Coronary artery (tissue), 2 donors: ENCODE measurements at regions not wholly inside any gene's neighbourhood (a gene's known extent, or its start where the extent isn't known, plus 50 kb on each side); places are given as distances from the start of the nearest gene placed in this dataset.

Source experiments
- DNase-seq: peaks from one replicate; pipeline ENCODE4 v3.0.0-alpha.2; 2017; ENCODE audit warnings: low spot score
- H3K27ac ChIP-seq, 2 donors: fragments of 200-600 bp; sonication (generic); one replicate each; pipeline ENCODE4 v1.5.1; 2016 to 2019
- H3K4me3 ChIP-seq: fragments of 200-600 bp; sonication (generic); 2 replicates; pipeline ENCODE4 v1.5.1; 2016; ENCODE audit warnings: mild to moderate bottlenecking, moderate library complexity
- TF ChIP-seq, protein P1 (sequence below): fragments of 200-600 bp; sonication (generic); IDR thresholded peaks from one replicate; pipeline ENCODE4 v1.5.1; 2019; ENCODE audit warnings: antibody characterized with exemption

DNA sequence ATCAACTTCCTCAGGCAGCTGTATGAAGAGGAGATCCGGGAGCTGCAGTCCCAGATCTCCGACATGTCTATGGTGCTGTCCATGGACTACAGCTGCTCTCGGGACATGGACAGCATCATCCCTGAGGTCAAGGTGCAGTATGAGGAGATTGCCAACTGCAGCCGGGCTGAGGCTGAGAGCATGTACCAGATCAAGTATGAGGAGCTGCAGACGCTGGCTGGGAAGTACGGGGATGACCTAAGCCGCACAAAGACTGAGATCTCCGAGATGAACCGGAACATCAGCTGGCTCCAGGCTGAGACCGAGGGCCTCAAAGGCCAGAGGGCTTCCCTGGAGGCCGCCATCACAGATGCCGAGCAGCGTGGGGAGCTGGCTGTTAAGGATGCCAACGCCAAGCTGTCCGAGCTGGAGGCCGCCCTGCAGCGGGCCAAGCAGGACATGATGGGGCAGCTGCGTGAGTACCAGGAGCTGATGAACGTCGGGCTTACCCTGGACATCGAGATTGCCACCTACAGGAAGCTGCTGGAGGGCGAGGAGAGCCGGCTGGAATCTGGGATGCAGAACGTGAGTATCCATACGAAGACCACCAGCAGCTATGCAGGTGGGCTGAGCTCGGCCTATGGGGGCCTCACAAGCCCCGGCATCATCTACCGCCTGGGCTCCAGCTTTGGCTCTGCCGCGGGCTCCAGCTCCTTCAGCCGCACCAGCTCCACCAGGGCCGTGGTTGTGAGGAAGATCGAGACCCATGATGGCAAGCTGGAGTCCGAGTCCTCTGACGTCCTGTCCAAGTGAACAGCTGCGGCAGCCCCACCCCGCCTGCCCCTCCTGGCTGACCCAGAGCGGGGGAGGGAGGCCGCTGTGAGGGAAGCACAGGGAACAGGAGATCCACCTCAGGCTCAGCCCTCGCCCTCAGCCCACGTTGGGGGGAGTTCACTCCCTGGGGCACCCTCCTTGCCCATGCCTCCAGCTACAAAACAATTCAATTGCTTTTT, 84.0 kb downstream of the SEC61B start:
- no peak overlapping the region for H3K4me3 ChIP-seq
- TF ChIP-seq, protein P1, sequence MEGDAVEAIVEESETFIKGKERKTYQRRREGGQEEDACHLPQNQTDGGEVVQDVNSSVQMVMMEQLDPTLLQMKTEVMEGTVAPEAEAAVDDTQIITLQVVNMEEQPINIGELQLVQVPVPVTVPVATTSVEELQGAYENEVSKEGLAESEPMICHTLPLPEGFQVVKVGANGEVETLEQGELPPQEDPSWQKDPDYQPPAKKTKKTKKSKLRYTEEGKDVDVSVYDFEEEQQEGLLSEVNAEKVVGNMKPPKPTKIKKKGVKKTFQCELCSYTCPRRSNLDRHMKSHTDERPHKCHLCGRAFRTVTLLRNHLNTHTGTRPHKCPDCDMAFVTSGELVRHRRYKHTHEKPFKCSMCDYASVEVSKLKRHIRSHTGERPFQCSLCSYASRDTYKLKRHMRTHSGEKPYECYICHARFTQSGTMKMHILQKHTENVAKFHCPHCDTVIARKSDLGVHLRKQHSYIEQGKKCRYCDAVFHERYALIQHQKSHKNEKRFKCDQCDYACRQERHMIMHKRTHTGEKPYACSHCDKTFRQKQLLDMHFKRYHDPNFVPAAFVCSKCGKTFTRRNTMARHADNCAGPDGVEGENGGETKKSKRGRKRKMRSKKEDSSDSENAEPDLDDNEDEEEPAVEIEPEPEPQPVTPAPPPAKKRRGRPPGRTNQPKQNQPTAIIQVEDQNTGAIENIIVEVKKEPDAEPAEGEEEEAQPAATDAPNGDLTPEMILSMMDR: no peak
- no peak overlapping the region for H3K27ac ChIP-seq
- DNase-seq: no peak

DNA sequence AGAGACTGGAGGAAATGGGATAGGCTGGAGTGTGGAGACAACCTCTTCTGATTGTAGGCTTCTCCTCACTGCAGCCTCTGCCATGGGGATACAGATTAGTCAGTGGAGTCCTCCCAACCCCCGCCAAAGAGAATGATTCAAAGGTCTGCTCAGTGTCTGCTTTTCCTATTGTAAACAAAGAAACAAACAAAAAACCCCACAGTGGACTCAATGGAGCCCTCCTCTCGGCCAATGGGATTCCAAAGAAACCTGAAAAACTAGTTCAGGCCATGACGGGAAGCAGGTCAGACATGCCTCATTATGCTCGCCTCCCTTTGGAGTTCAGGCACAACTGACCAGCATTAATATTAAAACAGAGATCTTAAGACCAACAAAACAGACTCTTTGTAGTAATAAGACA, 85.8 kb downstream of the SEC61B start:
- DNase-seq: no peak
- Histone ChIP-seq H3K27ac (no peak overlapping the region), H3K4me3 (no peak overlapping the region)
- TF ChIP-seq, protein P1: no peak

DNA sequence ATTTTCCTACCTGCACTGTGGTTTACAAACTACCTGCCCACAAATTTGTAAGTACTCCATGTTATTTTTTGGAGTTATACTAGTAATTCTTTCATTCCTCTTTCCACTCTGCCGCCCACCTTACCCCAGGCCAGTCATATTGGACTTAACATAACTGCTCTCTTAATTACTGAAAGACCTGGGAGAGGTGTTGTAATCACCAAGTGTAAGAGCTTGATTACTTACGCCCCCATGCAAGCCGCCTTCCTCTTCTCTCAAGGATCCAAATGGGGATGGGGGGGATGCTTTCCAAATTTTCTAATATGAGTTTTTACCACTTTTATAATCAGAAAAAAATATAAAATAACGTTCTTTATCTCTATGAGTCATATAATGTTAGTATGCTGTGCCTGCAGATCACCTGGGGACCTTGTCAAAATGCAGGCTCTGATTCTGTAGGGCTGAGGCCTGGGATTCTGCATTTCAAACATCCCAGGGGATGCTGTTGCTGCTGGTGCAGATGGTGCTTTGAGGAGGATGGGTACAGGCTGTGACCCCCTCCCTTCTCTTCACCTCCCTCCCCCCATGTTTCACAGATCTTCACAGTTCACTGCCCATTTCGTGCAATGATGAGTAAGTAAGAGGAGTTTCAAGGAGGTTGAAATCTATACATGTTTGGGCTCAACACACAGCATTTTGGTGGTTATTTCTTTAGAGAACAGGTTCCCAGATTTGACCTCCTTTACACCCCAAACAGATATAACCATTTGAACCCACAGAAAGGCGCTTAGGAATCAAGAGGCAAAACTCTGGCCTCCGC, 87.3 kb downstream of the SEC61B start:
- H3K4me3 ChIP-seq: no peak overlapping the region
- TF ChIP-seq, protein P1: no peak
- DNase-seq: no peak
- H3K27ac ChIP-seq: no peak overlapping the region

DNA sequence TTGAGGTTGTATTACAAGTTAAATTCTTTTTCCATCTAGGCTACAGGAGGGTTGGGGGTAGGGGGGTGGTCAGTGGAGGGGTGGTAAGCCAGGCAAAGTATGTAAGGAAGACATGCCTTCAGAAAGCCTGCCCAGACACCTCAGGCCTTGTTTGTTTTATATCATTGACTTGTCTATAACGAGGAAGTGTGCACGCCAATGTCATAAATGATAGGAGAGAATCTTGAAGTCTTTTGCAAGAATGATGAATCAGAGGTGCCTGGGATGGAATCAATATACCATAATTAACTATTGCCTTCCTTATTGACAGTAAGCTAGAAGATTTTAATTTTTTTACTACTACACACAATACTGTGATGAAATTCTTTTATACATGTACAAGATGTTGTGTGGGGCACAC, 90.7 kb downstream of the SEC61B start:
- Histone ChIP-seq H3K27ac (no peak overlapping the region), H3K4me3 (no peak overlapping the region)
- TF ChIP-seq, protein P1: no peak
- DNase-seq: no peak

DNA sequence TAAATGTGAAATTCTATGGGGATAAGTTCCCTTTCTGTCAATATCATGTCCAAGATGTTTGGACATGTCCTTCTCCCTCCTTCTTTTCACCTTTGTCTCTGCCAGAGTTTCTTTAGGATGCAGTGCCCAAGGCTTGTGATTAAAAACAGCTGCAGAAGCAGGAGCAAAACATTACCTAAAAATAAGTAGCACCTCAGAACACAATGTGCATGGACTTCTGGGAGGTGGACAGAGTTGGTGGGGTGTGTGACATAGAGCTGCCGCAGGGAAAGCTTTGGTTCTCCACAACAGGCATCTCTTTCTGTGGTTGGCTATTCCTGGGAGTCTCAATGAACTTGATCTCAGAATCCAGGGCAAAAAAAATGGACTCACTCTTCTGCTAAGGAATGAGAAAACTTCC, 97.0 kb downstream of the SEC61B start:
- H3K4me3 ChIP-seq: no peak overlapping the region
- no peak overlapping the region for H3K27ac ChIP-seq
- TF ChIP-seq, protein P1: no peak
- DNase-seq: no peak

DNA sequence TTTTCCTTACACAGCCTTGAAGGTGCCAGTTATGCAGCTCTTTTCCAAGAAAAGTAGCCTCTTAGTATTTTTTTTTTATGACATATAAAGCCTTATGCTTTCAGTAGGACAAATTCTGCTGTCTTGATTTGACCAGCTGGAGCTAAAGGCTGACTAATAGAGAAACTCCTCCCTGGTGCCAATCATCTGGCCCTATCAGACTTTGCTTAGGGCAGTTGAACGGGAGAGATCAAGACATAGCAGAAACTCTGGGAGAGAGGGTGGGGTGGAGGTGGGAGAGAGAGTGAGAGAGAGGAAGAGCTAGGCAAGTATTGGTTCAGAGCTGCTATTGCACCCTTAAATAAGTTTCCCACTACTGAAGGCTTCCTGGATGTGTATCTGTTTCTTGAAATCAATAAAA, 100.2 kb downstream of the SEC61B start:
- no peak for DNase-seq
- Histone ChIP-seq H3K27ac (no peak overlapping the region), H3K4me3 (no peak overlapping the region)
- TF ChIP-seq, protein P1: no peak
